HG02885 (cell line): ENCODE measurements at regions not wholly inside any gene's neighbourhood (a gene's known extent, or its start where the extent isn't known, plus 50 kb on each side); places are given as distances from the start of the nearest gene placed in this dataset.

Experiments used
- ATAC-seq: cut with Tn5 transposase; IDR thresholded peaks from one replicate; pipeline ENCODE4 v1.9.1; 2021; ENCODE audit warnings: mild to moderate bottlenecking; ENCODE audit not compliant: unreplicated experiment, poor library complexity

DNA sequence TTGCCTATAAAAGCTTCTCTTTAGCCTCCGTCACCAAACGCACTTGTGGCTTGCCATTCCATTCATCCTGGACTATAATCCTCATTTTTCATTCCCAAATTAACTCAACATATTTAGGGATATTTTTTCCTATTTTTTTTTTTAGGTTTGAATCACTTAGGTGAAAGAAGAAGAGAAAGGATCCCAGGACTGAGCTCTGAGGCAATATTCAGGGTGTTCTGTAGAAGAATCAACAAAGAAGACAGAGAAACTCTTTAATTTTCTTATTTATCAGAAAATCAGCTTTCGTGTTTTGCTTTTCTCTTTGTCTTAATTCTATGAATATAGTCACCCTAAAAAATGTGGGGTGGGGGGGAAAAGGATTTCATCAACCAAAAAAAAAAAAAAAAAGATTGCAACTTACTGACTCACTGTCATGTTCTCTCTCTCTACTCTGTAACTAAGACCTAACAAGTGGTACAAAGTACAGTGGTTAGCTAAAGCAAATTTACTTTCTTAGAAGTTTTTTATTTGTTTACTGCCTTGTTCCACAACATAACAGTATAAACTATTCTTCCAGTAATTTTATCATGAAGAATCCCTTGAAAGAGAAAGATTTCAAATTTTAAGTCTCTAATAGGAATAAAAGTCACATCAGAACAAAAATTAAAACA lies 272.0 kb downstream of the DHX15 start:
- no peak for ATAC-seq

DNA sequence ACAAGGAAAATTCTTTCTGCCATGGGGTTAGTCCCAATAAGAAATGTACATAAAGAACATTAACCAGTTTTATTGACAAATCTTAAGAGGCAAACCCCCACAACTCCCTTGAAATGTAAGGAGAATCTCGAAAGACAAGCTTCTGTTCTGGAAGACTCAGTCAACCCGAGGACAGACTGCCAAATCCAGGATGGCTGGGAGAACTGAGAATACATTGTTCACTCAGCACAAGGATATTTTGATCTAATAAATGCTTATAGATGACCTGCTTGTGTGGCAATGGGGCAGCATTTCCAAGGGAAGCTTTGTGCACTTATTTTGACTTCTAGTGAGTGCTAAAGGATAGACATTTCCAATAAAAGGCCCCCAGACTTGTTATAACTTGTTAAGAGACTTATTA lies 280.4 kb downstream of the DHX15 start:
- no peak for ATAC-seq

DNA sequence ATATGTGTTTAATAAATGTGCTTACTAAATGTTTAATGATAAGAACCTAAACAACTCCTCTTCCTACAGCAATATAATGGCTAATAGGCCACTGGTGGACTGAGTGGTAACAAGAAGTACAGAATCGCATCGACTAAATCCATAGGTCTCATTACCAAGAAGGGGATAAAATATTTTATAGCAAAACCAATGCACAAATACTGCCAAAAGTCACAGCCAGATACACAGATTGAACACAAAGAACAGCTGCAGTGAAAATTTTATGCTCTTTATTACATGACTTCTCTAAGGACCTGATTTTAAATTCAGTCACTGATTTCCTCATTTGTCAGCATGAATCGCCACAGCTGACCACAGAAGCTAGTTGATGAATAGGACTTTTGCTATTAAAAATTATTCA lies 285.4 kb downstream of the DHX15 start:
- ATAC-seq, result no peak

DNA sequence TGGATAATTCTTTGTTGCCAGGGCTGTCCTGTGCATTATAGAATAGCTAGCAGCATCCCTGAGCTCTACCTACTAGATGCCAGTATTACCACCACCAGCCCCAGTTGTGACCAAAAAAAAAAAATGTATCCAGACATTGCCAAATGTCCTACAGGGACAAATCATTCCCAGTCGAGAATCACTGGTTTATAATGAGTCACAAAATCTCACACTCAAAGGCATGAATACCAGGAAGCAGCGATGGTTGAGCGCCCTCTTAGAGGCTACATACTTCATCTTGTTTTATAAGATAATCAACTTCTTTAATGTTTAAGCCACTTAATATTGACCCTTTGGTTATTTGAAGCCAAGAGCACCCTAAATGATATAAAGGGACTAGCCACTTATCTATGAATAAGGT lies 297.3 kb downstream of the DHX15 start:
- no peak for ATAC-seq

DNA sequence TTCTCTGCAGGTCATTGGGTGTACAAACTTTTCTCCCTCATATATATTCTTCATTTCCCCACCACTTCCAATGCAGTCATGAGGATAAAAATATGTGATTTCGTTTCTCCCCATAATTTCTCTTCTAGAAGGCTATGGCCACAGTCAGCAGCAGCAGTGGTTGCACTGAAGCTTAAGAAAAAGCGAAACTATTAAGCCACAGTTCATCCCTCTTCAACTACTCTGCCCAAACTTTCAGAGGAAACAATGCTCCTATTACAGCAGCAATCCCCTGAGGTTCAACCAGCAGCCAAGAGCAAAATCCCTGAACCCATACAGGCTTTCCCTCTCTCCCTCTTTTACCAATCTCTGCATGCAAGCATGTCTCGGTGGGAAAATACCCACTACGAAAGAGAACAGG lies 298.6 kb downstream of the DHX15 start:
- ATAC-seq, result no peak

DNA sequence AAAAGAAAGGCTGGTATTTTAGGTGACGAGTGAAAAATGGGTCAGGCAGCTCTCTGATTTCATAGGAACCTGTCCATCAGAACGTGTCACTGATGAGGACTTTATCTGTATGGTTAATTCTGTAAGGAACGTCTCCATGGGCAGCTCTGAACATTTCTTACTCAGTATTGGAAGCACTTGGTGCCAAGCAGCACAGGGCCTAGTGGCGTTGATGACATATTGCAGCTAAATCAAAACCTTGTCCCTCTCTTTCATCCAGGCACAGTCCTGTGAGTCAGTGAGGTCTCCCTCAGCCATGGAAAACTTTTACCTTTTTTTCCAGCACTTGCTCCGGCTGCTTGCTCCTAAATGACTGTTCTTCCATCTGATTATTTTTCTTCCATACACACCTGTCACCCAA lies 301.9 kb downstream of the DHX15 start:
- no peak for ATAC-seq

DNA sequence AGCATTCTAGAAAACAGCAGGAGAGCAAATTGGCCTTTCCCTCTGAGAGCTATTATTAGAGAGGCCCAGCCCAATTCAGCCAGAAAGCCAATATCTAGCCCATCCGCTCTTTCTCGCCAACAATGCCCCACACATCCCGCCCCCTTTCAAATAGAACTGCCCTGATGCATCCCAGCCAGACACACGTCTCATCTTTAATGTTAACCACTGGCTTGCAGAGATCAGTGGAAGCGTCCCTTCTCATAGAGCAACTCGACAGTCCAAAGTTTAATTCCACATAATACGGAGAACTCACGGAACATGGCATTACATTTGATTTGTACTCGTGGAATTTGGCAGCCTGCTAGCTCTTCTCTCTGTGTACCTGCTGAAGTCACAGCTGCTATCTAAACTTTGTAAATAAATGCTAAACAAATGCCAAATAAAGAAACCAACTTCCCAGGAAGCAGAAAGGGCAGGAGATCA lies 304.4 kb downstream of the DHX15 start:
- no peak for ATAC-seq

DNA sequence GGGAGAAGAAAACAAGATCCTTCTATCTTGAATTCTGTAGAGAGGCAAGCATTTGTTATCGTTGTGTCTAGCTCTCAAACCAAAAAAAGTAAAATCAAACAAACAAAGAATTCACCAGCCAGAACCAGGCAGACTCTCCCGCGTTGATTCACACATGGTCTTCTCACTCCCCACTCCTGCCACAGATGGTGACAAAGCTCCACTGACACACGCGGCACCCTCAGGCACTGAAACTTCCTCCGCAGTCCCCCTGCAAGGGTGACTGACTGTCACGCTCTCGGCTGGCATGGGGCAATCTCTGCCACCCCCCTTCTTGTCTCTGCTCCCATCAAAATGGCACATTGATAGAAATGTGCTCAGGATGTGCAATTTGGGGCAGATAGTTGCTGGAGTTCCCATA lies 304.9 kb downstream of the DHX15 start:
- ATAC-seq, result no peak

DNA sequence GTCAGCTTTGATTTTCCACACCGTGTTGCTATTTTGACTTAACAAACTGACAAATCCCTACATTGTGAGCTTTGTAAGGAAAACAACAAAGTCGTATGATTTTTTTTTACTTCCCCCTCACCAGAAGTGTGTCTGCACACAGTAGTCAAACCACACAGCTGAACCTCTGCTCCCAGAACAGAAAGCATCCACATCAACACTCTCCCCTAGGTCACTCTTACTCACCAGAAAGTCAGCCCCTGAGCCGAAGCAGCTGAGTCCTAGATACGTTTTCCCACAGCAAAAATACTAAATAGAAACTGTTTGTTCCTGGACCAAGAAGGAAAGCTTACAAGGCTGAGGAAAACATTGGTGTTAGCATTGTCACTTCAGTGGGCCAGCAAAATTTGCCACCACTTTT lies 305.7 kb downstream of the DHX15 start:
- ATAC-seq, result no peak

DNA sequence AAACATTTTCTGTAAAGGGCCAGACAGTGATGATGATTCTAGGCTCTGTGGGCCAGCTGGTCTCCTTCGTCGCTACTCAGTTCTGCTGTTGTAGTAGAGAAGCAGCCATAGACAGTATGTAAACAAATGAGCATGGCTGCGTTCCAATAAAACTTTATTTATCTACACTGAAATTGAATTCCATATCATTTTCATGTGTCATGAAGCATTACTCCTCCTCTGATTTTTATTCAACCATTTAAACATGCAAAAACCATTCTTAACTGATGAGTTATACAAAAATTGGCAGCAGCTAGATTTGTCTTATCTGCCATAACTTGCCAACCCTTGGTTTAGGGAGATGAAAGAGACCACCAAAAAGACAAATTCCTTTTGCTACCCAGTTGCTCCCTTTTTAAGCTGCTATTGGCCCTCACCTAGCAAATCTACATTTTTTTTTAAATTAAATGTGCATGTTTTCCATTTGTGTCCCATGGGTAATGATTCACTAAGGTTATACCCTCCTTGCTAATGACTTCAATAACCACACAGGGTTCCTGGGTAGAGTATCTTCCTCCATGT lies 309.9 kb downstream of the DHX15 start:
- no peak for ATAC-seq

DNA sequence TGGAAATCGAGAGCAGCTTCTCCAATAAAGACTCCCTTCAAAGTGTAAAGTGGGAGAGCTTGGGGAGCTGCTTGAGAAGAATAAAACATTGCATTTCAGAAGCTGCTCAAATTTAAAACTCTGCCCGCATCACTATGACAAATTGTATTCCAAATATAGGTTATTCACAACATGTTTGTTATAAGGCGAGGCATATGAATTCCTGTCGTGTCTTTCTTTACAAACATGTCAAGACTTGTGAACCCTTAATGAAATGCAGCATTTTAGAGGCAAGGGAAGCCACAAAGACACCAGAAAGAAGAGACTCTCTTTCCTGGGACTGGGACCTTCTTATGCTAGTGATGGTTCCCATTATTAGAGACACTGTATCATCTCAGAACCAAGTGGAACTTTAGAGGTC lies 311.2 kb downstream of the DHX15 start:
- ATAC-seq, result no peak

DNA sequence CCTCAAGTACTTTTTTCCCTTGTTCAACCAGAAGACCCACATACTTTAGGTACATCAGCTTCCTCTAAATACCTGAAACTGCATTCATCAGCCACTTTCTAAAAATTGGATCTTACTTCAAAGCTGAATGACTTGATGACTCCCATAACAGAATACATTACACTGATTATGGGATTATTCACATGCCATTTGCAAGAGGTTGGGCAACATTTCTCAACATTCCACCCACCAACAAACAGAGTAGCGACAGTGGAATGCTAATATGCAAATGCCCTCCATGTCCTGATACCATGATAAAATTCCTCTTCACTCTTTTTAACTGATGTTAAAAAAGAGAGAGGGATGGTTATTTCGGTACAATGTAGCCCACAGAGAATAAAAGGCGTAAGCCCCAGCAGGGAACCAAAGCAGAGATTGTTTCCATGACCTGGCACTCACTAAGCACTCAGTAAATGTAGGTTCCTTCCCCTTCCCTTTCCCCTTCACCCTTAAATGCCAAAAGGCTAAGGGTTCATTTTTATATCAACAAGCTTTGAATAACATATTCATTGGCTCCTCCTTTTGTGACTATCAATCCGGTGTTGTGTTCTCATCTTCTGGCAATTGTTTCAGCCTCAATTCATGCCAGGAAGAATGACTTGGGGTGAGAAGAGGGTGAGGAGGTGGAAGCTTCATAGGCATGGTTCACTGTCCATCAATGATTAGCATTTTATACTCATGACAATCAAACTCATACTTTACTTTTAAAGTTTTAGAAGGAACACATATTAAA lies 317.2 kb downstream of the DHX15 start:
- no peak for ATAC-seq

DNA sequence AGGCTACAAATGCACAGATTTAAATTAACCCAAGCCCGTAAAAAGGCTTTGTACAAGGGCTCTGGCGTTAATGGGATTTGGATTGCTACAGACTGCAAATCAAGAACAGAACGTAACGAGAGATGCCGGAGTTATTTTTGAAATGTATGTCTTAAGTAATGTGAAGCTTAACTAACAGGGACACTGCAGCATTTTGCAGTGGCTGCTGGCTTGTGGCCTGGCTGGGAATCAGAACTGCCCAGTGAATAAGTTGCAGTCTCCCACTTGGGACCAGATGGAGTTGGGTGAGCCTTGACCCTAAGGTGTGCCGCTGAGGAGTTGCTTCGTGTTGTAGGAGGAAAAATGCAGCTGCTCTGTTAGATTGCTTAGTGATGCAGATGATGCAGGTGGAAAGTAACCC lies 318.4 kb downstream of the DHX15 start:
- no peak for ATAC-seq

DNA sequence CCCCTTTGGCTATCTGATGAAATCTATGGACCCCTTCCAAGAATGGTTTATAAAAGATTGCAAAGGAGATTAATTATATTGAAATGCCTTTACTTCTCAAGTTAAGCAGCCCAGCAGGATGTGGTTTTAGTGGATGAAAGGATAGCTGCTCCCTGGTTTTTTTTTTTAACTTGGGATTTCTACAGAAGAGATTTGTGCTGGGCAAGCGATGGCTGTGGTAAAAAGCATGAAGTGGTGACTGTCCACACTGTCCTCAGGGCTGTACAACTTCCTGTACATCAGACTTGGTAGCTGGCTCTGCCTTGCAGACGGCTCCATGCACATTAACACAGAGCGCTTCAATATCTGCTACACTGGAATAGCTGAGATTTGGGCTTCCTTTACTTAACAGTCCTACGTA lies 321.7 kb downstream of the DHX15 start:
- no peak for ATAC-seq

DNA sequence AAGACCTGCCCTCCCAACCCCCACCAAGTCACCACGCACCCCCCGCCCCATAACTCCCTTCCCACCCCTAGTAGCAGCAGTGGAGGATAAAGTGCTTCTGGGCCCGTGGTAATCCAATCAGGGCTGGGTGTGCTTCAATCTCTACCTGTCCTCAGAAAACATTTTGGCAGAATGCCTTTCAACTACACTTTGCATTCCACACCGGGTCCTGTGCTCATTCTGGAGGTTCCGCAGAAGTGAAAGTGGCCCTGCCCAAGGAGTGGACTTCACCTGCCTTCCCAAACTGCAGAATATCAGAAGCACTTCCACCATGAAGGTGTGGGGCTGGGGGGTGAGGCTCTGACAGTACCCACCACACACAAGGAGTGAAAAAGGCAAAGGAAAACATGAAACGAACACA lies 322.3 kb downstream of the DHX15 start:
- ATAC-seq, result no peak

DNA sequence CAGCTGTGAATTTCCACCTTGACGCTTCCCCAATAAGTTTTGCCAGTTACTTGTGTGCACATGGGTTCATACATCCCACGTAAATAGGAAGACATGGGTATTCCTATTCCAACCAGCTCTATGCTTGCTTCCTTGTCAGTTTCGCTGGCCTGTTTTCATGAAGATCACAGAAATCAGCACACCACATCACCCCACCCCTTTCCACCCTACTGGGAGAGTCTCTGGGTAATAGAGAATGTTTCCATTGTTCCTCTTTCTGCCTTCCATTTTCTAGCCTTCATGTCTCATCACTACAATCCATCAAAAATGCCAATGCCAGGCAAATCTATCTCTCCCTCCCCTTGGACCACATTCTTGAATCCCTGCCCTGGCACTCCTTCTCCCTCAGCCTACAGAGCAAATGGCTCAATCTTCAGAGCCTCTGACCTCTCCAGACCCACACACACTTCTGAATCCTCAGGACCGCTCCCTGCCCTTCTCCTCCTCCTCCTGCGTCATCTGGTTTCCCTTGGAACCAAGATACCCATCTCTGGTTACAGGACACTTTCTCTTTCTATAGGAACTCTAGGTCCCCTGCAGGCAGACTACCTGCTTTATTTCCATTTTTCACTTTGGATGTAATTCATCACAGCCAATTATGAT lies 323.3 kb downstream of the DHX15 start:
- no peak for ATAC-seq

DNA sequence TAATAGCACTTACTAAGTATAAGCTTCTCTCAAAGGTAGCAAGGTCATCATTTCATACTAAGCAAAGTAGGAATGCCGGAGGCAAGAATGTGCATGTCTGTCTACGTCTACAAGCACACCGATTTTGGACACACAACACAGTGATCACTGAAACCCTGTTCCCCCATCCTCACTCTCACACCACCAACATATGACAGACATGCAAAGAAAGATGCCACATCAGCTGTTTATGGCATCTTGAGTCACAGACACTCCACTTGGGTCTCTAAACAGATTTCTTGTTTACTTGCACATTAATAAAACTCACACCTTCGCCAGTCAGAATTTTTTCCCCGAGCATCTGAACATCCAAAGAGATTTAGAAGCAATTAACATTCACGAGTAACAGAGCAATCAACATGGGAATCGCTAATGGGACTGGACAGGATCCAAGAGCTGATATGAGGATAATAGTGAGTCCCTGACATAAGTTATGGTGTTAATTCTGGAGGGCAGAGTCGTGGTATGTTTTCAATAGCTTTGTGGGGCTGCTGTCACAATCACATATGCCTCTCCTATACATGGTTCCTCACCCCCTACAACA lies 324.1 kb downstream of the DHX15 start:
- no peak for ATAC-seq

DNA sequence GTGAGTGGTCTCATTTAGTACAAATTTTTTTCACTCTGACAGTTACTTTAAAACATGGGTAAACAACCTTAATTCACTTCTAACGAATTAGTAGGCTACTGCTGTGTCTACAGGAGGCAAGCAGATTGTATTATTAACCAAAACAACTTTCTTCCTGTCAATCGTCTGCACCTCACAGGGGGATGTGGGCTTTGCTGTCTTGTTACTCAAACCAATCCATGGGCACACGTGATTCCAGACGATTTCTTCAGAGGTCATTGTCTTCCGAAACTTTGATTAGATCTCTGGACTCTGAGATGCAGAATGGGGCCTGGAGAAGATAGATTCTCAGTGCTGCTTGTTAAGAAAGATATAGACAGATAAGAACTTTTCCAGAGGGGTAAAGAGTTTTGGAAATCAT lies 327.8 kb downstream of the DHX15 start:
- ATAC-seq, result no peak

DNA sequence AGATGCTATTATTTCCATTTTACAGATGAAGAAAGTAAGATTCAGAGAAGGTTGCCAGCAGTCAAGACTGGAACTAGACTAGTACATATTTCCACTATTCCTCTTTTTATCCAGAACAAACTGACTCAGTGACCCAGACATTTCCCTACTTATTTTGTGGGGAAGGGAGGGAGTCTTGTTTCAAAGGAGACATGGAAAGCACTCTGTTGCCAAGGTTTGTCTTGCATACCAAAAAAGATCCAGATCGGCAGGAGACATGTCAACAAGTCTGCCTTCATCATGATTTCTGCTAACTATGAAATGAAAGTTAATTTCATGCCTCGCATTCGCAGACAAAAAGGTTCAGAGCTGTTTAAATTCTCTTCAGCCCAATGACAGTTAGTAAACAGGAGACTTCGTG lies 328.3 kb downstream of the DHX15 start:
- no peak for ATAC-seq

DNA sequence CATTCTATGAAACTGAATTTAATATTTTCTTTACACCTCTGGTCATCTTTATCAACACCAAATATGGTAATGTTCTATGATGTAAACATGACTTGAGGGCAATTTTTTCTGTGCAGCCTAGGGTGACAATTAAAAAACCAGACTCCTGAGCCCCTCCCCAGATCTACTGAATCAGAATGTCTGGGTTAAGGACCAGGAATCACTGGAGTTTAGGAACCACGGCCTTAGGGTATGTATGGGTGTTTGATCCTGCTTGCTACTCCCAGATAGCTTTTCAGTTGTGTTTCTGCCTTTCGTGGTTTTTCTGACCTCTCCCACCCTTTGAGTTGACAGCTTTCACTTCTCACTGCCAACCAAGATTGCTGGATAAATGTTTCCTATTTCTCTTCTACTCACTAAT lies 332.2 kb downstream of the DHX15 start:
- ATAC-seq, result no peak

DNA sequence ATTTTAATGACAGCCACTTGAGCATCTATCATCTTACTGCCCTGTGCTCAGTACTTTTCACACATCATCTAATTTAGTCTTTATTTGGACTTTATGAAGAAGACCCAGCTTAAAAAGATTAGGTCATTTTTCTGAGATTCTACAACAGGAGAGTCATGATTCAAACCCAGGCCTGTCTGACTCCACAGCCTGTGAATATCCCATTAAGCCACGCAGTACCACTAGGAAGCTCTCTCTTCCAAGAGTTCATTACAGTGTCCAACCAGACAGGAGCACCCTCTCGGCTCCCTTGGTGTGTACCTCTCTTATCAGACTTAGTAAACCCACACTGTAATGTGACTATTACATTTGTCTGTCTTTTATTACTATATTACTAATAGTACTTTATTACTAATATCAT lies 332.8 kb downstream of the DHX15 start:
- no peak for ATAC-seq
